T-cell (primary cell): ENCODE measurements at regions not wholly inside any gene's neighbourhood (a gene's known extent, or its start where the extent isn't known, plus 50 kb on each side); places are given as distances from the start of the nearest gene placed in this dataset.

Experiments
- ATAC-seq, 4 experiments: fragments of 200-7000 bp in 3 of 4; fragments of 150-1000 bp in 1 of 4; cut with Tn5 transposase; replicated peaks in 1 of 4; 1 replicate in 3 of 4; 2 replicates in 1 of 4; pipeline ENCODE4 v1.10.0; 2021; ENCODE audit warnings: moderate library complexity in 3 of 4, mild to moderate bottlenecking in 2 of 4, moderate number of reproducible peaks in 1 of 4
- CTCF ChIA-PET, 2 donors: fragments of 300-600 bp; sonication (Branson Sonifier 250); formaldehyde crosslinking; loops; one replicate each; lab custom pipeline; 2022; ENCODE audit warnings: antibody characterized with exemption in 2 of 2; lab: Charles Lee
- POLR2A ChIA-PET, 2 donors: fragments of 300-600 bp; sonication (Branson Sonifier 250); formaldehyde crosslinking; loops; one replicate each; lab custom pipeline; 2022; ENCODE audit warnings: antibody characterized with exemption in 2 of 2; lab: Charles Lee
- DNase-seq, 35 experiments: peaks; one replicate each; pipeline versions ENCODE4 v3.0.0 to v3.0.0-alpha.2; 2013 to 2023
- H3K27ac ChIP-seq: one replicate; pipeline ENCODE4 v1.5.1; 2013; ENCODE audit warnings: low read length
- H3K27me3 ChIP-seq, 2 experiments: replicated peaks in 1 of 2; 1 replicate in 1 of 2; 2 replicates in 1 of 2; pipeline versions ENCODE4 v1.6.1 to v1.7.0; 2013; ENCODE audit warnings: low read length in 1 of 2, mixed read lengths in 1 of 2; ENCODE audit not compliant: control insufficient read depth in 2 of 2, insufficient read depth in 2 of 2; ENCODE audit errors: extremely low read depth in 1 of 2
- H3K36me3 ChIP-seq, 2 donors: 1 replicate in 1 of 2; 2 replicates in 1 of 2; pipeline versions ENCODE4 v1.6.1 to v1.7.0; 2013; ENCODE audit warnings: low read length in 1 of 2; ENCODE audit not compliant: control insufficient read depth in 2 of 2, insufficient read depth in 1 of 2; ENCODE audit errors: extremely low read depth in 1 of 2
- H3K4me1 ChIP-seq, 2 experiments: 1 replicate in 1 of 2; 2 replicates in 1 of 2; pipeline versions ENCODE4 v1.6.1 to v1.7.0; 2013; ENCODE audit warnings: low read length in 2 of 2, mixed read lengths in 1 of 2; ENCODE audit not compliant: insufficient read depth in 2 of 2, control insufficient read depth in 1 of 2; ENCODE audit errors: extremely low read depth in 1 of 2
- H3K4me3 ChIP-seq, 2 donors: 1 replicate in 1 of 2; 2 replicates in 1 of 2; pipeline versions ENCODE4 v1.5.1 to v1.7.0; 2013; ENCODE audit warnings: mild to moderate bottlenecking in 2 of 2, low read length in 1 of 2, moderate library complexity in 1 of 2; ENCODE audit not compliant: control insufficient read depth in 1 of 2; ENCODE audit errors: extremely low read depth in 1 of 2
- H3K9me3 ChIP-seq: 2 replicates; pipeline ENCODE4 v1.7.0; 2013
- H3K27ac Mint-ChIP-seq, 2 donors: one replicate each; pipeline ENCODE4 v1.8.0; 2020 to 2021; ENCODE audit warnings: mild to moderate bottlenecking in 2 of 2, mixed read lengths in 2 of 2
- H3K27me3 Mint-ChIP-seq, 2 donors: one replicate each; pipeline ENCODE4 v1.8.0; 2021 to 2022; ENCODE audit warnings: mixed read lengths in 2 of 2
- H3K36me3 Mint-ChIP-seq: one replicate; pipeline ENCODE4 v1.8.0; 2021; ENCODE audit warnings: mixed read lengths
- H3K4me1 Mint-ChIP-seq, 3 donors: one replicate each; pipeline ENCODE4 v1.8.0; 2020 to 2022; ENCODE audit warnings: mixed read lengths in 3 of 3, mild to moderate bottlenecking in 1 of 3
- H3K4me3 Mint-ChIP-seq, 3 donors: one replicate each; pipeline ENCODE4 v1.8.0; 2020 to 2022; ENCODE audit warnings: mild to moderate bottlenecking in 3 of 3, mixed read lengths in 3 of 3, moderate library complexity in 3 of 3
- H3K9me3 Mint-ChIP-seq, 3 donors: one replicate each; pipeline ENCODE4 v1.8.0; 2020 to 2022; ENCODE audit warnings: mixed read lengths in 3 of 3
- WGBS: methylation state at CpG from one replicate; pipeline ENCODE4 v1.1.5; 2013; ENCODE audit warnings: missing lambda C conversion rate; ENCODE audit not compliant: insufficient coverage; 5-methylcytosine and 5-hydroxymethylcytosine counted together

DNA sequence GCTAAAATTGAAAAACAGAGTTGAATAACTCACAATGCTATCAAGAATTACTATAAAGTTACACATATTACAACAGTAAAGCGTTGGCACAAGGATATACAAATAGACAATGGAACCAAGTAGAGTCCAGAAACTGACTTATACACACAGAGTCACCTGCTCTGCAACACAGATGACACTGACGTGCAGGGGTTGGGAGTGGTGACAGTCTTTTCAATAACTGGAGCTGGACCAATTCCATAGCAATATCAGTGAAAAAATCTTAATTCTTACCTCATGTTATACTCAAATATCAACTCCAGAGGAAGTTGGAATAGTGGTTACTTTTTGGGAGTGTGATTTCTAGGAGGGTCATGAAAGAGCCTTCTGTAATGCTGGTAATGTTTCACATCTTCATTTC lies 62.5 kb upstream of the NPY start:
- no peak for ATAC-seq
- no peaks in the 10 kb centered on the region for H3K36me3 Mint-ChIP-seq
- H3K4me3 Mint-ChIP-seq, result no peak overlapping the region
- CTCF ChIA-PET, result no interaction called here
- H3K9me3 ChIP-seq, result no peaks in the 10 kb centered on the region
- peaks cover 0 to 3% of the 10 kb centered on the region in 2 experiments for H3K27me3 ChIP-seq
- no peak overlapping the region for H3K27ac Mint-ChIP-seq
- POLR2A ChIA-PET, result no interaction called here
- WGBS, result no CpG with 5 or more reads among the region's 2 CpGs
- H3K4me1 Mint-ChIP-seq, result peaks cover 0 to 9% (median 1%) of the 10 kb centered on the region in 3 donors
- H3K4me1 ChIP-seq, result no peaks in the 10 kb centered on the region
- no peaks in the 10 kb centered on the region for H3K36me3 ChIP-seq
- peaks cover 4 to 8% (median 8%) of the 10 kb centered on the region in 3 donors for H3K9me3 Mint-ChIP-seq
- peaks cover 0 to 6% of the 10 kb centered on the region in 2 donors for H3K27me3 Mint-ChIP-seq
- no peak overlapping the region for H3K4me3 ChIP-seq
- DNase-seq, result no peak
- no peak overlapping the region for H3K27ac ChIP-seq

DNA sequence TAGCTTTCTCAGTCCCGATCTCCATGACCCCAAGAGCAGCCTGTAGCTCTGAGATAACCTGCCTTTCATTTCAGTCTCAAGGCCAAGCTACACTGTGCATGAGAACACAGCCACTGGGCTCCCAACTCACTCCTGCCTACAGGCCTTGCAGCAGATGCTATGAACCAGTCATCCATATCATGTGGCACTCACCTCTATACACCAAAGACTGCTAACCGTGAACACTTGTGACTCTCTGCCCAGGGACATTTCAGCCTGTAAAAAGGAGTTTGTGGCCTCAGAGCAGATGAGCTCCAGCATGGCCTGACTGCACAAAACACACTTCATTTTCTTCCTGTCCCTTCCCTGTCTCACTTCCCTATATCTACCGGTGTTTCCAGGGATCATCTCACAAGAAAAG lies 56.9 kb upstream of the NPY start:
- 40% methylated on average over 2 of the region's 3 CpGs for WGBS
- no peaks in the 10 kb centered on the region for H3K27me3 ChIP-seq
- peaks cover 0 to 3% of the 10 kb centered on the region in 2 donors for H3K27me3 Mint-ChIP-seq
- H3K9me3 ChIP-seq, result no peaks in the 10 kb centered on the region
- H3K27ac Mint-ChIP-seq, result peak overlapping the region; percentile 56 to 62
- H3K36me3 ChIP-seq, result no peaks in the 10 kb centered on the region
- ChIA-PET POLR2A (interaction anchor here in 1 of 2 donors (0.6 kb wide), 1 partner anchor 288 kb away, joined by 3 read pairs; no protein-coding TSS in a partner anchor), CTCF (no interaction called here)
- no peaks in the 10 kb centered on the region for H3K36me3 Mint-ChIP-seq
- peaks cover 4 to 8% (median 8%) of the 10 kb centered on the region in 3 donors for H3K9me3 Mint-ChIP-seq
- H3K4me3 Mint-ChIP-seq, result peak overlapping the region in 1 of 3 donors; percentile 47
- H3K27ac ChIP-seq, result no peak overlapping the region
- peak; percentile 31 to 48 (median 40) for ATAC-seq
- peaks cover 23 to 33% (median 24%) of the 10 kb centered on the region in 3 donors for H3K4me1 Mint-ChIP-seq
- no peak overlapping the region for H3K4me3 ChIP-seq
- H3K4me1 ChIP-seq, result peaks cover 10 to 15% of the 10 kb centered on the region in 2 experiments
- peak in 1 of 35 experiments; percentile 5 for DNase-seq

DNA sequence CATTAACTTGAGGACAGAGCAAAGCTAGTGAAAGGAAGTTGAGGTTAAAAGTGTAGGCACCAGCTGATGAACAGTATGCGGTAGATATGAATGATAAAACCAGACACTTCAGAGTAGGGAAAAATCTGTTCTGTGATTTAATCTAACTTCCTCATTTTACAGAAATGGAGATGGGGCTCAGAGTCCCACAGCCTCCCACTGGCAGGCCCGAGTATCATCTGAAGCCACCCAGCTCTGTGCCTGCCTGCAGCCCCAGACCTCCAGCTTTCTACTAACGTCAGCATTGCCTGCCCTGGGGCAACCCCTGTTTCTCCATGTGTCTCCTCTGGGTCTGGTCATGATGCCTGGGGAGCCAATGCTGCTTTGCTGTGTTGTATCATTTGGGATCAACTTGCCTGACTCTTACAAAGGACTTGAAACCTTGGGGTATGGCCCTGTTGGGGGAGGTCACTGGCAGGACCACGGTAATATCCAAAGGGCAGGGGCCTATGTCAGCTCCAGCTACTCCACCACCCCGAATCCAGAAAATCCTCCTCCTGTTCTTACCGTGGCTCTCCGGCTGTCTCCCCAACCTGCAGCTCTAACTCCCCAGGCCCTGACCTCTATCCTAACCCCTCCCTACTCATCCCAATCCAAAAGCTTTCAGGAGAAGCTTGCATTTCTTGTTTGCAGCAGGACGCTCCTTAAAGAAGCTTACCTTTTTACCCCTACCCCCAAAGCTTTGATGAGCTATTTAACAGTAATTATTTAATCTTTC lies 56.2 kb upstream of the NPY start:
- peak in 20 of 35 experiments; percentile 1 to 27 (median 7) for DNase-seq

DNA sequence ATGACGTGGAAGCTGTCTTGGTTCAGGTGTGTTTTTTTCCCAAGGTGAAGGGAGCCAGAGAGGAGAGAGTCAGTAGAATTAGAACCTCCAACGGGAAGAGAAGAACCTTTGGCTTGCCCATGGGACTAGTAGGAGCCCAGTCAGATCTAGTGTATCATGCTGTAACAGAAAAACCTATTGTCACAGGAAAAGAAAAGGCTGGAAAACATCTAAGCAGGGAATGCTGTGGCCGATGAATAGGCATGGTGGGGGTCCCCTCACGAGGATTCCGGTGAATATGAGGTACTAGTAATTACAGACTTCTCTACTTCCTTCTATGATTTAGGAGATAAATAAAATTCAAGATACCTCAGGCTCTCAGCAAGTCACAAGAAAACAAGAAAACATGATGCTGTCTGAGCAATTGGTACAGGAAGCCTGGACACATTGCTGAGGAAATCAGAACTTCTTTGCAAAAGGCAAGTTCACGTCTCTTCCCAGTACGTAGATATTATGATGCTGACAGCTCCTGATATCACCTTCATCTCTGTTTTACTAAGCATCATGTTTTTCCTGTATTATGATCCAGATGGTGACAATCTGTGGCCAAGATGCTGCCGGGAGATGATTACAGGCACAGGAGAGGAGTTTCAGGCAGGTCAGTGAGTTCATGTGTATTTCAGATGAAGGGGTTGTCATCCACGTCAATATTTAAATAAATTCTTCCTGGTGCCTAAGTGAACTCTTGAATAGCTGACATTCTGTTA lies 54.3 kb upstream of the NPY start:
- H3K4me3 ChIP-seq, result no peak overlapping the region
- POLR2A ChIA-PET, result no interaction called here
- no peak for DNase-seq
- WGBS, result 83% methylated on average over 2 of the region's 9 CpGs
- no peaks in the 10 kb centered on the region for H3K36me3 ChIP-seq
- no peak overlapping the region for H3K27ac ChIP-seq
- Mint-ChIP-seq H3K36me3 (no peaks in the 10 kb centered on the region), H3K4me3 (no peak overlapping the region), H3K9me3 (peaks cover 0 to 5% (median 0%) of the 10 kb centered on the region in 3 donors), H3K27ac (no peak overlapping the region), H3K27me3 (peaks cover 0 to 6% of the 10 kb centered on the region in 2 donors), H3K4me1 (peaks cover 23 to 33% (median 24%) of the 10 kb centered on the region in 3 donors)
- H3K27me3 ChIP-seq, result peaks cover 0 to 2% of the 10 kb centered on the region in 2 experiments
- H3K9me3 ChIP-seq, result no peaks in the 10 kb centered on the region
- CTCF ChIA-PET, result interaction anchor here in 1 of 2 donors (0.8 kb wide), 1 partner anchor 71 kb away, joined by 3 read pairs; no protein-coding TSS in a partner anchor
- no peak for ATAC-seq
- H3K4me1 ChIP-seq, result peaks cover 10 to 15% of the 10 kb centered on the region in 2 experiments

More for the DNA sequence above, 56.2 kb upstream of the NPY start:
- Mint-ChIP-seq H3K27me3 (peaks cover 0 to 3% of the 10 kb centered on the region in 2 donors), H3K9me3 (peaks cover 4 to 8% (median 8%) of the 10 kb centered on the region in 3 donors), H3K27ac (peak overlapping the region; percentile 56 to 62), H3K36me3 (no peaks in the 10 kb centered on the region), H3K4me3 (peak overlapping the region in 1 of 3 donors; percentile 47), H3K4me1 (peaks cover 23 to 33% (median 24%) of the 10 kb centered on the region in 3 donors)
- POLR2A ChIA-PET, result interaction anchor here in 1 of 2 donors (0.6 kb wide), 1 partner anchor 289 kb away, joined by 3 read pairs; no protein-coding TSS in a partner anchor
- no peaks in the 10 kb centered on the region for H3K9me3 ChIP-seq
- H3K4me3 ChIP-seq, result no peak overlapping the region
- CTCF ChIA-PET, result interaction anchor here (0.5 to 0.9 kb wide), 2 partner anchors 135 to 459 kb away, joined by 3 read pairs; no protein-coding TSS in a partner anchor
- no peak overlapping the region for H3K27ac ChIP-seq
- H3K36me3 ChIP-seq, result no peaks in the 10 kb centered on the region
- ATAC-seq, result peak; percentile 70 to 89 (median 76)
- H3K4me1 ChIP-seq, result peaks cover 10 to 15% of the 10 kb centered on the region in 2 experiments
- 56% methylated on average over 6 of the region's 8 CpGs for WGBS
- H3K27me3 ChIP-seq, result no peaks in the 10 kb centered on the region

DNA sequence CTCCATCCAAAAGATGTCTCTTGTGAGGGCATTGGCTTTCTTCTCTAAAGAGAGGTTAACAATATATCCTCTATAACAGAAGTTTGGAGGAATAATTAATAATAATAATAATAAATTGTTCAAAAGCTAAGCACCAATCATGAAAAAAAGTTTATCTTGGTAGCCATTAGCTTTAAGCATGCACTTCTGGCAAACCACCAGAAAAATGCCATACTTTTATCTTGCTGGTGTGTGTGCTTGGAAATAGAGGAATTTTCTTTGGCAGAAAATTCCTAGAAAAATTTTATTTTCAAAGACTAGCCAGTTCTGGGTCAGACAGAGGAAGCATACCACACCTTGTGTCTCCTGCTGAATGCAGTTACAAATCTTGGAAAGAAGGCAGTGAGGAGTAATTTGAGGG lies 52.5 kb upstream of the NPY start:
- H3K27me3 Mint-ChIP-seq, result peaks cover 1 to 10% of the 10 kb centered on the region in 2 donors
- Histone ChIP-seq H3K36me3 (no peaks in the 10 kb centered on the region), H3K4me3 (no peak overlapping the region), H3K9me3 (no peaks in the 10 kb centered on the region), H3K27ac (no peak overlapping the region), H3K27me3 (peaks cover 0 to 2% of the 10 kb centered on the region in 2 experiments), H3K4me1 (peaks cover 10 to 15% of the 10 kb centered on the region in 2 experiments)
- DNase-seq (no peak), ATAC-seq (no peak)
- no peaks in the 10 kb centered on the region for H3K36me3 Mint-ChIP-seq
- POLR2A ChIA-PET, result no interaction called here
- CTCF ChIA-PET, result no interaction called here
- no peaks in the 10 kb centered on the region for H3K9me3 Mint-ChIP-seq
- H3K4me1 Mint-ChIP-seq, result peaks cover 23 to 29% (median 24%) of the 10 kb centered on the region in 3 donors
- no peak overlapping the region for H3K27ac Mint-ChIP-seq
- no peak overlapping the region for H3K4me3 Mint-ChIP-seq

DNA sequence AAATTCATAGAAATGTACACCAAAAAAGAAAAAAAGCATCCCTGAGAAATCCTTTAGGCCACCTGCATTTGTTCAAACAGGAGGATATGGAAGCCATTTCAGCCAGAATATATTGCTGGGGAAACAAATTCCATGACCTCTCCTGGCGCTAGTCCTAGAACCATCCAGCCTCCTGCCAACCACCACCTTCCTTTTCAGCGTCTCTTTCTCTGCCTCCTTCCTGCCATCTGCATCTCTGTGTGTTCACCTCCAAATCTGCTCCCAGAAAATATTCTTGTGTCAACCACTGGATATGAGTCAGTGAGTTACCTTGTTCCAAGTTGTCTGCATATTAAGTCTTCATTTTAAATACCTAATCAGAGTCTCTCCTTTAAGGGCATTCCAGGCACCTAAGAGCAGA lies 50.6 kb upstream of the NPY start:
- no peak overlapping the region for H3K27ac Mint-ChIP-seq
- POLR2A ChIA-PET, result no interaction called here
- Histone ChIP-seq H3K9me3 (no peaks in the 10 kb centered on the region), H3K36me3 (no peaks in the 10 kb centered on the region), H3K4me3 (no peak overlapping the region), H3K27me3 (peaks cover 0 to 2% of the 10 kb centered on the region in 2 experiments), H3K27ac (no peak overlapping the region), H3K4me1 (peaks cover 0 to 3% of the 10 kb centered on the region in 2 experiments)
- H3K4me1 Mint-ChIP-seq, result peaks cover 4 to 10% (median 6%) of the 10 kb centered on the region in 3 donors
- no peak overlapping the region for H3K4me3 Mint-ChIP-seq
- H3K36me3 Mint-ChIP-seq, result no peaks in the 10 kb centered on the region
- peaks cover 7 to 11% of the 10 kb centered on the region in 2 donors for H3K27me3 Mint-ChIP-seq
- 75% methylated on average over 1 of the region's 2 CpGs for WGBS
- CTCF ChIA-PET, result no interaction called here
- no peaks in the 10 kb centered on the region for H3K9me3 Mint-ChIP-seq
- DNase-seq (no peak), ATAC-seq (no peak)
